HG03439 (cell line): ENCODE measurements at regions not wholly inside any gene's neighbourhood (a gene's known extent, or its start where the extent isn't known, plus 50 kb on each side); places are given as distances from the start of the nearest gene placed in this dataset.
"Not testable (repeated sequence)": the region's sequence is repeated elsewhere in the genome, so short reads cannot be mapped to it uniquely, and the experiment has no call there.

Source experiments
- ATAC-seq: cut with Tn5 transposase; IDR thresholded peaks from one replicate; pipeline ENCODE4 v1.9.1; 2021; ENCODE audit warnings: mild to moderate bottlenecking, moderate library complexity; ENCODE audit not compliant: unreplicated experiment

DNA sequence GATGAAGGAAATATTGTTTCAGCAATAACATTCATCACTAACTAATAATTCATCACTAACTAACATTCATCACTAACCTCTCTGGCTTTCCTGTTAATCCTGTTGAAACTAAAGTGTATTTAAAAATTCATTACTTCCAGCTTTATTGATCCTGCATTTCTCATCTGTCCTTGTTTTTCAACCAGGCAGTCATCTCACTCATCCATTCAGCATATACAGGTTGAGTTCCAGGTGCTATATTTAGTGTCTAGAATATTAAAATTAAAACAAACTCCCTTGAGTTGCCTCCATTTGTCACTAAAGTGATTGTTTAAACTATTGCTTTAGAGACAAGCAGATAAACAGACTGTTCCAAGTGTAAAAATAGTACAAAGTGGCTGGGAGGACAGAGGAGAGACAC is 58.1 kb downstream of the ATXN7L3B start:
- no peak for ATAC-seq

DNA sequence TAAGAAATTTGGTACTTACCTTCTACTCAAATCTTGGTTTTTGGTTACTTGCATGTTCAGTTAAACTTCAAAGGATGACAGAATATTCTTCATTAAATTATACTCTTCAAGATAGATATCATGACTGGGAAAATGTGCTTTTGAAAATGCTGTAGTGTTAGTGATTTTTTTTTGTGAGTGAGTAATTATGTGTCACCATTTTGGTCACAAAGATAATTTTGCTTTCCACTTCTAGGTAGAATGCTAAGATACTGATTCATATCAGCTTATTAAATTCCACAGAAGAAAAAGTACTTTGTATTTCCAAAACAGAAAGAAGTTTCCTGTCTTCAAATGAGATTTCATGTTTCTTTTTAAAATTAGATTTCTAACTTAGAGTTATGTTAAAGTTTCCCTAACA is 61.2 kb downstream of the ATXN7L3B start:
- ATAC-seq, result no peak

DNA sequence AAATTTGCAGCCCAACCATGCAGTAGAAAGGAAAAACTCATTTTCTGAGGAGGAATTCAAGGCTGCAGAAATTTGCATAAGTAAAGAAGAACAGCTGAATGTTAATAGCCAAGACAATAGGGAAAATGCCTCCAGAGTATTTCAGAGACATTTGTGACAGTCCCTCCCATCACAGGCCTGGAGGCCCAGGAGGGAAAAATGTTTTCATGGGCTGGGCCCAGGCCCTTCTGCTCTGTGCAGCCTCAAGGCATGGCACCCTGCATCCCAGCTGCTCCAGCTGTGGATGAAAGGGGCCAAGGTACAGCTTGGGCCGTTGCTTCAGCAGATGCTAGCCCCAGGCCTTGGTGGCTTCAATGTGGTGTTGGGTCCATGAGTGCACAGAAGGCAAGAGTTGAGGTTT is 62.3 kb downstream of the ATXN7L3B start:
- ATAC-seq, result no peak

DNA sequence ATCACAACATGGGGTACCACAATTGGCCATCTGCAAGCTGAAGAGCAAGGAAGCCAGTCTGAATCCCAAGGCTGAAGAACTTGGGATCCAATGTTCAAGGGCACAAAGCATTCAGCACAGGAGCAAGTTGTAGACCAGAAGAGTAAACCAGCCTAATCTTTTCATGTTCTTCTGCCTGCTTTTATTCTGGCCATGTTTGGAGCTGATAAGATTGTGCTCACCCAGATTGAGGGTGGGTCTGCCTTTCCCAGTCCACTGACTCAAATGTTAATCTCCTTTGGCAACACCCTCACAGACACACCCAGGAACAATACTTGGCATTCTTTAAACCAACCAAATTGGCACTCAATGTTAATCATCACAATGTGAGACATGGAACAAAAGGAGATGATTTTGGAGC is 63.2 kb downstream of the ATXN7L3B start:
- ATAC-seq, result not testable (repeated sequence)

DNA sequence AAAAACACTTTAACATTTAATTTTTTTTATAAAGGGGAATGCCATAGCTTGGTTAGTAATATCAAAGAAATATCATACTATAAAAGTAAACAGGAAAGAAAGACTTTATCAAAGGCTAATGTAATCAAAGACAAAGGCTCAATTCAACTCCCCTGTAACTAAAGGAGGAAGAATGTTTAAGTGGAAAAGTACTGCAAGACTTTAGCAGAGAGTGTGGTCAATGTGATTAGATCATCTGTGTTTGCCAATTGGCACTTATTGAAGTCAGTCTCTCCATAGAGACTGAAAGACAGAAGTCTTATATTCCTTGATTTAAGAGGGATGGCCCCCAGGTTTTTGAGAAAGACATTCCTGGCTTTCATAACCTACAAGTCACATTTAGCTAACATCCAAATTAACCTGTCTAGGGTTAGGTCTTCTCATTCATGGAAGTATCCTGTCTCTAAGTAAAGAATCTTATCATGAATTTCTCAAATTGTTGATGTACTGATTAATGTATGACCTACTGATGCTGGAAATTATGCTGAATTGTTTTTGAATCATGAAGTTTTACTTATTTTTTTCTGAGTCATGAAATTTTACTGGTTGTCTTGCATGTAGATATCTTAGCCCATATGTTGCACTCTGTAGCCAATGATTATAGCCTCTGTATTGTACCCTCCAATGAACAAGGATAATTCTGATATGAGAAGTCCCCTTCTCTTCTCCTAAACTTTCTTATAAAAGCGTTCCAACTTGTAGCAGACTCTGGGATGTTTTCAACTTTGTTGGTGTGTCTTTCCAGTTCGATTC is 65.4 kb downstream of the ATXN7L3B start:
- no peak for ATAC-seq

DNA sequence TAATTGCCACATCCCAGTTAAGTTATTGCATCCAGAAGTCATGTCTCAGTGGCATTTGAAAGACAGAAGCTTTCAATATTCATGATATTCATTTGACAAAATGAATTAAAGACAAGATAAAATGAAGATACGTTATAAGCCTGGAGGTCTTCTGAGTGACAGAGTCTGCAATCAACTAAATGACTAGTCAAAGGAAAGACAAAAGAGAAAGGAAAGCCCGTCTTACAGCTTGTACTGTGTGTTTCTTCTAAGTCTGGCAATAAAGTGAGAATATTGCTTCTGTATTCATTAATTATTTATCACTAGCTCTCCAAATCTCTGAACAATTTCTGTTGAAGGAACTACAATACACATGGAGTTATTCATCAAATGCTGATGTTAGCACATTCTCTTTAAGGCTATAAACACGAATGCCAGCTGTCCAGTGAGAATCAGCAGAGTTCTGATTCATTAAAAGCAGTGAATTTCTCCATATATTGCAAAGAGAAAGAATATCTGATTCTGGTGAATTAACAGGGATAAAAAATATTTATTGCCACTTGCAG is 70.7 kb downstream of the ATXN7L3B start:
- no peak for ATAC-seq

DNA sequence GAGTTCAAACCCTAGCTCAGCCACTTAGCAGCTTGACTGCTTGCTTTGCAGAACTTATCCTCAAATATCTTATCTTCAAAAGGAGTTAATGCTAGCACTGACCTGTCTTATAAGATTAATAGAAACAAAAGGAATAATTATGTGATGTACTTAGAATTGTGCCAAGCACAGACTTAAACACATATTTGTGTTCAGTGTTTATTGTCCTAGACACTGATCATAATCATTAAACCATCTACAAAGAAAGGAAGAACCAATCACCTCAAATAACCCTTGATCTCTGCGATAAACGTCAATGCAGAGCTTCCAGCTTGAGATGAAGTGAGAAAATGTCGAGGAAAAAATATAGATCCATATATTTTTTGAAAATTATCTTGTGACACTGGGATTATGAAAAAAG is 73.1 kb downstream of the ATXN7L3B start:
- no peak for ATAC-seq

DNA sequence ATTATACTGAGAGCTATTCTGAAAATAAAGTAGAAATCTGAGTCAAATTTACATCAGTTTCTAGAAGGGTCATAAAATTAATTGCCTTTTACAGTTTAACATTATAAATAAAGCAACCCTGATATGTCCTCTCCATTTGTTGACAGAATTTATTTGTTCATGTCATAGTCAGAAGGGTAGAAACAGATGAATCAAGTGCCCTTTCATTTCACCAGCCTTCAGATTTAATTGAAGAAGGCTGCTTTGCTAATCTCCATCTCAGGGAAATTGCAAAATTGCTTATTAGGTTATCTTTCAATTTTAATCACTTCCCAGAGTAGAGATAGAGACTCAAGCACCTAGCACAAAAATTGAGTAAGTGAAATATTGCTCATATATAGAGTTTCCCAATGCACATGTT is 76.8 kb downstream of the ATXN7L3B start:
- ATAC-seq, result no peak

DNA sequence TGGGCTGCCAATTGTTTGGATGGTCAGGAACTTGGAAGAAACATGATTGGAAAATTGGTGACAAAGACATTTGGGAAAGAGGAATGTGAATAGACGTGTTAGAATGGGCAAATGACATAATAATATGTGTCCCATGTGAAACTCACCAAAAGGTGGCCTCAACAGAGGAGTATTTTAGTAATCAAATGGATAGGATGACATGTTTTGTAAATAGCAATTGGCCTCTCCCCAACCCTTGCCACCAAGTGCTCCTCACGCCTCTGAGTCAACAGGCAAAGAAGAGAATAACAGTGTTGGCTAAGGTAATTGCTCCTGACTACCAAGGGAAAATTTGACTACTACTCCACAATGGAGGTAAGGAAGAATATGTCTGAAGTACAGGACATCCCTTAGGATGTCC is 81.4 kb downstream of the ATXN7L3B start:
- no peak for ATAC-seq

DNA sequence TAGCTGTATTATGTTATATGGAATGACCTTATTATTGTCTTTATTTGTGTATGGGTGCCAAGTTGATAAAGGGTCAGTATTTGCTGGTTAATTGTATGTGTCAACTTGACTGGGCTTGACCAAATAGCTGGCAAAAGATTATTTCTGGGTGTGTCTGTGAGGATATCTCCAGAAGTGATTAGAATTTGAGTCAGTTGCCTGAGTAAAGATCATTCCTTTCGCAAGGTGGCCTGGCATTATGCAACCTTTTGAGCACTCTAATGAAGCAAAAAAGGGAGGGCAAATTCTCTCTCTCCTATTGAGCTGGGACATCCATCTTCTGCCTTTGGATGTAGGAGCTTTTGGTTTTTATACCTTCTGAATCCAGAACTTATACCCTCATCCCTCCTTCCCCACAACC is 82.2 kb downstream of the ATXN7L3B start:
- ATAC-seq, result no peak

DNA sequence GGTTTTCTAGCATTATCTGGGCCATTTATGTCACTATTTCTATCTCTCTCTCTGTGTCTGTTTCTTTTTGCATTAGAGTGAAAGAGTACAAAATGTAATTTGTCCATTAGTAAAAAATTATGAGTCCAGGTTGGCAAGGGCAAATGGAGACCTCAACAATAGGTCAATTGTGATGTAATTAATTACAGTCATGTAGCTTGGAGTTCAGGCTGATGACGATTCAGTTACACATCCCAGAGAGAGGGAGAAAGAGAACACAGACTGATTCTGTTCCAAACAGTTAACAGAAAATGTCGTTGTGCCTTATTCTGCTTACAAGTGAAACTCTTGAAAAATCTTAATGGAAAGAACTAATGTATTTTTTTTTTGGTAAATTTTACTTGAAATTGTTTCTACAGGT is 83.3 kb downstream of the ATXN7L3B start:
- ATAC-seq, result no peak

DNA sequence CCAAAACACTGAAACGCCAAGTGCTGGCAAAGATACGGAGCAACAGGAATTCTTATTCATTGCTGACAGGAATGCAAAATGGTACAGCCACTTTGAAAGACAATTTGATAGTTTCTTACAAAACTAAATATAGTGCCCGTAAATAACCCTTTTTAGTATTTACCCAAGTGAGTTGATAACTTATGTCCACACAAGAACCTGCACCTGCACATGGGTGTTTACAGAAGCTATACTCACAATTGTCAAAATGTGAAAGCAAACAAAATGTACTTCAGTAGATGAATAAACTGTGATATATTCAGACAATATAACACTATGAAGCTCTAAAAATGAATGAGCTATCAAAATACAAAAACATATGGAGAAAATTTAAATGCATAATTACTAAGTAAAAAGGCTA is 86.6 kb downstream of the ATXN7L3B start:
- ATAC-seq, result no peak

DNA sequence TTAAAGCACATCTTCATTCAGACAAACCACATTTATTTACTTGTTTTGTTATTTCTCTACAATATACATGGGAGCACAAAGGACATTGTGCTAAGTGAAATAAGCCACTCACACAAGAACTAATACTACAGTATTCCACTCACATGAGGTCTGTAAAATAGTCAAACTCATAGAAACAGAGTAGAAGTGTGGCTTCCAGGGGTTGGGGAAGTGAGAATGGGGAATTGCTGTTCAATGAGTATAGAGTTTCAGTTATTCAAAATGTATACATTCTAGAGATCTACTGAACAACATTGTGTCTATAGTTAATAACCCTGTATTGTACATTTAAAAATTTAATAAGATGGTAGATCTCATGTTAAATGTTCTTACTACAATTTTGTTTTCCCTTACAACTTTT is 88.8 kb downstream of the ATXN7L3B start:
- peak; percentile 49 for ATAC-seq

DNA sequence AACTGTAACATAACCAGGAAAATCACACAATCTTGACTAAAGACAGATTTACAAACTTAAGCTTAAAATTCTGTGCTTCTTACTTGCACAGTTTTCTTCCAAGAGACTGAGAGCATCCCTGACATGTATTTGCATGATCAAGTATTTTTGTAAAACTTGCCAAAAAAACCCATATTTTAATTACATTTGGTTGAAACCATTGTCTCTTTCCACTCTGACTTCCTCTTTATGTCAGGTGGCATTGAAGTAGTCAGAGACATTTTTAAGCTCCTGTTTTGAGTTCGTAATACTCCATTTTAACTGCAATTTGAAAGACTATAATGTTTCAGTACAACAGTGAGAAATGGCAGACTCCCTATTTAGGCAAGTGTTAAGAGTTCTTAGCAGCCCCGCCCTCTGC is 103.6 kb downstream of the ATXN7L3B start:
- ATAC-seq, result no peak

DNA sequence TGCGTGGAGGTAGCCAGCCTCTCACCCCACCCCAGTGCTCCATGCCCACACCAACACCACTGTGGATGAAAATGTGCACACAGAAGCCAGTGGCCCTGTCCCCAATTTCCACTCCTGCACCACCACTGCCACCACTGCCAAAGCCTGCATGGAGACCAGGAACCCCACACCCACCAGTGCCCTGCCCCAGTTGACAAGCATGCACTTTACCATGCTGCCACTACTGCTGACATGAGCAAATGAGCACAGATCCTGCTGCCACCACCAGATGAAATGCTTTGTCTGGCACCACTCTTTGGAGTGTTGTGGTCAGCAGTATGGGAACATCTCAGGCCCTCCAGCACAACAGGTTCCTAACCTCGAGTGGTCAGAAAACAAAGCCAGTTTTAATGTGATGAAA is 104.1 kb downstream of the ATXN7L3B start:
- ATAC-seq, result no peak

DNA sequence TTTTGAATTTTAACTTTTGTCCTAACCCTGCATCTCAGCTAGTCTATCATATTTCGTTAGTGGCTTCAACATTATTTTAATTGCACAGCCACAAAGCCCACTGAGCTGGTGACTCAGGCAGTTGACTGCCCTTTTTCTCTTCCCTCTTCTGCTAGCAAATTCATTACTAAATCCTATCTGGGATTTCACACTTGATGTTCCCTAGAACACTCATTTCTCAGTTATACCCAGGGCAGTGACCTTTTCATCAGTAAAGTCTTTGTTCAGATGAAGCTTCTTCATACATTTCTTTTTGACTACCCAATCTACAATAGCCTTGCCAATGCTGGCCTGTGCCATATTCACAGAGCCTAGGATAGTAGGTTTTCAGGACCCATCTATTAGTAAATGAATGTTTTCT is 107.0 kb downstream of the ATXN7L3B start:
- ATAC-seq, result no peak

DNA sequence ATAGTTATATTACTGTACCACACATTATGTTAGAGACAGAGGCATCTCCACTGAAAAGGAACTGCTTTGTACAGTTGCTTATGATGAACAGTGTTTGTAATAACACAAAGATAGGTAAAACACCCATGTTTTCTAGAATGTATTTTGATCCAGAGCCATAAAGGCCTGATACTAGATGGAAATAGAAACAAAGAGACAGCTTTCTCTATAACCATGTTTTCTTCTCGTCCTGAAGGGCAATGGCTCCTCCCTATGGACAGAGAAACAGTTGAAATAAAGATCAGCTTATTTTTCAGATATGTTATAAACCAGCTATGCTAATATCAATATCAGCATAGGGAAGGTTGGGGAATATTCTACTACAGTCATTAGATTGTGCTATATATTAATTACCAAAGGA is 109.2 kb downstream of the ATXN7L3B start:
- ATAC-seq, result no peak

DNA sequence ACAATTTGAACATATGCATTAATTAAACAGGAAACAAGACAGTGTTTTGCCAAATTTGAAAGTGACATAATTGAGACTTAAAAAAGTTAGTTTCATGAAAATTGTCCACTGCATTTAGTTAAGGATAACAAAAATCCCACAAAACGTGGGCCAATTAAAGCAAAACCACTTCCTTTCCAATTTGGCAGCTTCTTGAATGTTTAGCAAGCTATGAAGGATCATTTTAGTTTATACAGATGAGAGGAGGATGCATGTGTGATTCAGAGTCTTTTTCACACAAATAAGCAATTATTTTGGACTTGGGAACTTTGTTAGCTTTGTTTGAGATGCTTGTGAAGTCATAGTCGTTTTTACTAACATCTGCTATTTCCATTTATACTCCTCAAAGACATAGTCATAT is 109.6 kb downstream of the ATXN7L3B start:
- ATAC-seq, result no peak

DNA sequence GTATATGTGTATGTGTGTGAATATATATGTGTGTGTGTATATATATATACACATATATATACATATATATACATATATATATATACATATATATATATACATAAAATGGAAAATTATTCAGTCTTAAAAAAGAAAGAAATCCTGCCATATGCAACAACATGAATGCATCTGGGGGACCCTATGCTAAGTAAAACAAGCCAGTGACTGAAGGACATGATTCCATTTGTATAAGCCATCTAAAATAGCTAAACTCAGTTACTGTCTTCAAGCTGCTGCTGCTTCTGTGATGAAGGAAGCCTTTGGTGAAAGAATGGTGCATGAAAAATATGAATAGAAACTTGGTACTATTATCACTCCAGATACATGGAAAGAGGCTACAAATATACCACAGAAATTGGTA is 118.6 kb downstream of the ATXN7L3B start:
- no peak for ATAC-seq

DNA sequence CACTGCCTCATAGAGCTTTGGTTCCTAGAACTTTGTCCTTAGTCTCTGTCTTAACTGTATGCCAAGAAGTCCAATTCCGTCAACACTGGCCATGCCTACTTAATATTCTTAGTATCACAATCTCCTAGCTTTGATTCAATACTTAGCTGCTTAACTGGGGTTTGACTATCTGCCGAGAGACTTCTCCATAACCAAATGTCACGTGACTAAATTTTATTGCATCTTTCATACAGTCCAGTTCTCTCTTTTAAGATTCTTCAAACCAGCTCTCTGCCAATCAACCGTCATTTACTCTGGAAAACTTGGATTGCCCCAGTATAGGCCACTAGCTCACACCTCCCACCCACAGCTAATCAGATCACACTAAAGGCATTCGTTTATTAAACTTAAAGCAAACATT is 122.8 kb downstream of the ATXN7L3B start:
- ATAC-seq, result no peak

DNA sequence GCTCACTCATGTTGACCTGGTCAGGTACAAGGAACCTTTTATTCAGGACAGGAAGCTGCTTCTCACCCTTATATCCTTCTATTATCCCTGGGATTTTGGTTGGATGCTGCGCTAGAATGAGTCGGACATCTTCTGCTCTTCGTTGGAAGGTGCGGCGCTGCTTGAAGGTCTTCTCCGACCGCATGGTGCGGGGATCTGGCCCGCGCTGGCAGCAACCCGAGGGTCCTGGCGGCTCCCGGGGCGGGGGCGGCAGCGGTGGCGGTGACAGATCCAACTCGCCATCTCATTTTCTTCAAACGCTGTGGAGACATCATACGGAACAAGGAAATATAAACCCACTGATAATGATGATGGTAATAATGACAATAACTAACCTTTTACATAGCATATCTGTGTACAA is 126.3 kb downstream of the ATXN7L3B start:
- no peak for ATAC-seq

DNA sequence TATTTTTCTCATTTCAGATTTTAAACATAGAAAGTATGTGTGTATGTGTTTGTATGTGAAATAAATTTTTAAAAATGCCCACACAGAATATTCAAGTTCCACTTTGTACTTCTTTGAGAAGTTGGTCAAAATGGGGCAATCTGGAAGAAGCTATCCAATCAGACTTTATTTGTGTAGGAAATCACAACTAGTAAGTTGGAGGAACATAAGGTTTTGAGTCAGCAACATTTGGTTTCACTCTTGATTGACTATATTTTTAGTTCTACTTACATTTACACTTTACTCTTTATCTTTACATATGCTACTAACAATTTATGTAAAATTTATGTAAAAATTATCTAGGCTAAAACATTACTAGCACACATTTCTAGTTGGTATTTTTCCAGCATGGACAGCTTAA is 128.1 kb downstream of the ATXN7L3B start:
- no peak for ATAC-seq

DNA sequence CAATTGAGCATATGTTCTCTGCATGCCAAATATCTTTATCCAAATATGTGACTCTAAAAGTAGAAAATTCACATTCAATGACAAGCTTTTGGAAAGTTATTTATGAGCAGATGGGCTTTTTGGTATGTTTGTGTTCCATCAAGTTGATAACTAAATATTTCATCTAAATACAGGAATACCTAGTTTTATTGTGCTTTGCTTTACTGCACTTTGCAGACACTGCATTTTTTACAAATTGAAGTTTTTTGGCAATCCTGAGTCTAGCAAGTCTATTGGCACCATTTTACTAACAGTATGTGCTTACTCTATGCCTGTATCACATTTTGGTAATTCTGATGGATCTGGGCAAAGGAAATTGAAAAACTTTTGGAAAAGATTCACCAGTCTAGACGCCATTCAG is 133.8 kb downstream of the ATXN7L3B start:
- no peak for ATAC-seq
